HEK293 (cell line): ENCODE measurements at regions not wholly inside any gene's neighbourhood (a gene's known extent, or its start where the extent isn't known, plus 50 kb on each side); places are given as distances from the start of the nearest gene placed in this dataset.

Source experiments
- CTCF ChIA-PET: fragments of 350-600 bp; formaldehyde crosslinking; extraction: SDS; loops from one replicate; lab custom pipeline; 2021; ENCODE audit warnings: antibody characterized with exemption; lab: Yijun Ruan, JAX
- POLR2A ChIA-PET: fragments of 300-600 bp; formaldehyde crosslinking; extraction: SDS; loops from one replicate; lab custom pipeline; 2020; ENCODE audit warnings: antibody characterized with exemption, inconsistent platforms; lab: Yijun Ruan, JAX
- H3K27ac ChIP-seq: fragments of 200-500 bp; sonication (Bioruptor generic); 2 replicates; pipeline ENCODE4 v1.5.1; 2014; ENCODE audit warnings: low read depth, low read length, control low read depth, inconsistent platforms; ENCODE audit errors: extremely low read depth
- H3K36me3 ChIP-seq, 2 experiments: fragments of 200-500 bp in 1 of 2; sonication (Bioruptor generic) in 1 of 2; 1 replicate in 1 of 2; 2 replicates in 1 of 2; pipeline ENCODE4 v1.5.1; 2014 to 2017; ENCODE audit warnings: inconsistent platforms in 2 of 2, low read length in 2 of 2; ENCODE audit not compliant: control insufficient read depth in 2 of 2, insufficient read depth in 1 of 2
- H3K4me1 ChIP-seq: fragments of 200-500 bp; sonication (Bioruptor generic); 2 replicates; pipeline ENCODE4 v1.5.1; 2014; ENCODE audit warnings: mild to moderate bottlenecking, low read length, inconsistent platforms; ENCODE audit not compliant: control insufficient read depth, insufficient read depth
- H3K4me3 ChIP-seq: 2 replicates; pipeline ENCODE4 v1.5.1; 2011; ENCODE audit warnings: low read depth, mild to moderate bottlenecking, control low read depth, low read length, moderate library complexity
- H3K9me3 ChIP-seq: fragments of 200-500 bp; sonication (Bioruptor generic); 2 replicates; pipeline ENCODE4 v1.5.1; 2014; ENCODE audit warnings: low read depth, low read length, inconsistent platforms; ENCODE audit not compliant: control insufficient read depth, insufficient read depth
- BCL11B ChIP-seq: fragments of 450-650 bp; formaldehyde crosslinking; IDR thresholded peaks from 2 replicates; pipeline ENCODE4 v1.5.1; 2016; ENCODE audit warnings: low read depth, missing biosample characterization, missing genetic modification characterization
- FEZF1 ChIP-seq: fragments of 450-650 bp; formaldehyde crosslinking; IDR thresholded peaks from 2 replicates; pipeline ENCODE4 v1.5.1; 2016; ENCODE audit warnings: missing biosample characterization, missing genetic modification characterization
- KLF7 ChIP-seq: fragments of 450-650 bp; formaldehyde crosslinking; IDR thresholded peaks from 2 replicates; pipeline ENCODE4 v1.5.1; 2016; ENCODE audit warnings: missing biosample characterization, missing genetic modification characterization, borderline replicate concordance
- KLF8 ChIP-seq: fragments of 450-650 bp; formaldehyde crosslinking; IDR thresholded peaks from 2 replicates; pipeline ENCODE4 v1.5.1; 2016; ENCODE audit warnings: missing biosample characterization, missing genetic modification characterization
- ZBTB1 ChIP-seq: fragments of 450-650 bp; formaldehyde crosslinking; IDR thresholded peaks from 2 replicates; pipeline ENCODE4 v1.5.1; 2016; ENCODE audit warnings: missing biosample characterization, missing genetic modification characterization
- ZBTB7A ChIP-seq: fragments of 450-650 bp; formaldehyde crosslinking; IDR thresholded peaks from 2 replicates; pipeline ENCODE4 v1.5.1; 2016; ENCODE audit warnings: low read depth, missing biosample characterization, missing genetic modification characterization
- ZEB2 ChIP-seq: fragments of 450-650 bp; formaldehyde crosslinking; IDR thresholded peaks from 2 replicates; pipeline ENCODE4 v1.5.1; 2016; ENCODE audit warnings: missing biosample characterization, missing genetic modification characterization
- ZNF112 ChIP-seq: fragments of 450-650 bp; formaldehyde crosslinking; IDR thresholded peaks from 2 replicates; pipeline ENCODE4 v1.5.0; 2017; ENCODE audit warnings: missing biosample characterization, missing genetic modification characterization
- ZNF121 ChIP-seq: fragments of 450-650 bp; formaldehyde crosslinking; IDR thresholded peaks from 2 replicates; pipeline ENCODE4 v1.5.1; 2016; ENCODE audit warnings: missing biosample characterization, missing genetic modification characterization
- ZNF132 ChIP-seq: fragments of 450-650 bp; formaldehyde crosslinking; IDR thresholded peaks from 2 replicates; pipeline ENCODE4 v1.5.1; 2017; ENCODE audit warnings: missing biosample characterization, missing genetic modification characterization, borderline replicate concordance
- ZNF140 ChIP-seq: fragments of 450-650 bp; formaldehyde crosslinking; IDR thresholded peaks from 2 replicates; pipeline ENCODE4 v1.5.1; 2016; ENCODE audit warnings: missing biosample characterization, missing genetic modification characterization
- ZNF155 ChIP-seq: fragments of 450-650 bp; formaldehyde crosslinking; IDR thresholded peaks from 2 replicates; pipeline ENCODE4 v1.5.1; 2016; ENCODE audit warnings: missing biosample characterization, missing genetic modification characterization
- ZNF157 ChIP-seq: fragments of 450-650 bp; formaldehyde crosslinking; IDR thresholded peaks from 2 replicates; pipeline ENCODE4 v1.5.1; 2016; ENCODE audit warnings: missing biosample characterization, missing genetic modification characterization
- ZNF311 ChIP-seq: fragments of 450-650 bp; formaldehyde crosslinking; IDR thresholded peaks from 2 replicates; pipeline ENCODE4 v1.5.1; 2017; ENCODE audit warnings: missing biosample characterization, missing genetic modification characterization, borderline replicate concordance
- ZNF501 ChIP-seq: fragments of 450-650 bp; formaldehyde crosslinking; IDR thresholded peaks from 2 replicates; pipeline ENCODE4 v1.5.1; 2016; ENCODE audit warnings: missing biosample characterization, missing genetic modification characterization
- ZNF626 ChIP-seq: fragments of 450-650 bp; sonication (Bioruptor Pico); formaldehyde crosslinking; IDR thresholded peaks from 2 replicates; pipeline ENCODE4 v1.5.1; 2018; ENCODE audit warnings: missing biosample characterization, missing genetic modification characterization, inconsistent platforms
- ZNF747 ChIP-seq: fragments of 450-650 bp; formaldehyde crosslinking; IDR thresholded peaks from 2 replicates; pipeline ENCODE4 v1.5.1; 2016; ENCODE audit warnings: missing biosample characterization, missing genetic modification characterization
- ZNF76 ChIP-seq: fragments of 450-650 bp; formaldehyde crosslinking; IDR thresholded peaks from 2 replicates; pipeline ENCODE4; 2016; ENCODE audit warnings: low read depth, missing biosample characterization, missing genetic modification characterization, borderline replicate concordance
- TF ChIP-seq, protein P1 (sequence below): fragments of 450-650 bp; formaldehyde crosslinking; IDR thresholded peaks from 2 replicates; pipeline ENCODE4 v1.5.1; 2016; ENCODE audit warnings: missing biosample characterization, missing genetic modification characterization
- TF ChIP-seq, protein P2 (sequence below): sonication (generic); formaldehyde crosslinking; IDR thresholded peaks from 2 replicates; pipeline ENCODE4 v1.8.1; 2022; ENCODE audit warnings: mild to moderate bottlenecking, moderate library complexity, missing genetic modification reagents
- TF ChIP-seq, protein P3 (sequence below): fragments of 450-650 bp; formaldehyde crosslinking; IDR thresholded peaks from 2 replicates; pipeline ENCODE4 v1.5.1; 2016; ENCODE audit warnings: missing biosample characterization, missing genetic modification characterization
- TF ChIP-seq, protein P4 (sequence below): fragments of 450-650 bp; IDR thresholded peaks from 2 replicates; pipeline ENCODE4 v1.5.1; 2018; ENCODE audit warnings: missing biosample characterization, missing genetic modification characterization
- TF ChIP-seq, protein P5 (sequence below): fragments of 450-650 bp; formaldehyde crosslinking; IDR thresholded peaks from 2 replicates; pipeline ENCODE4 v1.5.0; 2017; ENCODE audit warnings: missing biosample characterization, missing genetic modification characterization, borderline replicate concordance
- TF ChIP-seq, protein P6 (sequence below): fragments of 450-650 bp; formaldehyde crosslinking; optimal IDR thresholded peaks from 2 replicates; pipeline ENCODE3; 2016; ENCODE audit warnings: missing biosample characterization, mild to moderate bottlenecking, missing genetic modification characterization
- TF ChIP-seq, protein P7 (sequence below): fragments of 450-650 bp; formaldehyde crosslinking; IDR thresholded peaks from 2 replicates; pipeline ENCODE4 v1.5.1; 2016; ENCODE audit warnings: missing biosample characterization, missing genetic modification characterization

DNA sequence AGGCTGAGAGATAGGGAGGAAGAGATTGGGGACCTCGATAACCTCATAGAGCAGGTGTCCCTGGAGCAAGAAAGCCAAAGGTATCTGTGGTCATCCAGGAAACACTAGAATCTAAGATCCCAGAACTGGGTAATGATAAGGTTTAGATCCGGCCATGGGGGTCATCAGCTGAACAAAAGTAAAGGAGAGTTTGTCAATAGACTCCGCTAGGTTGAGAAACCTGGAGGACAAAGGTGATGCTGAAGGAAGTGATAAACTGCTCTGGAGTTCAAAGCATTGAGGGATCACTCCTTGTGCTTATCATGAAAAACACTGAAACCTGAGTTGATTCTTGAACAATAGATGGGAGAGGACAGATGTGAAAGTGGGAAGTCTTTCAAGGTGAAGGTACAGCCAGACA, 59.5 kb upstream of the SLC2A1 start:
- no peaks in the 10 kb centered on the region for H3K9me3 ChIP-seq
- H3K4me3 ChIP-seq, result no peak overlapping the region
- H3K4me1 ChIP-seq, result no peaks in the 10 kb centered on the region
- no peak for TF ChIP-seq KLF8 (tag by site-specific recombination)
- no peak for TF ChIP-seq ZNF140 (tag by site-specific recombination)
- no peak for TF ChIP-seq KLF7
- TF ChIP-seq, protein P1, sequence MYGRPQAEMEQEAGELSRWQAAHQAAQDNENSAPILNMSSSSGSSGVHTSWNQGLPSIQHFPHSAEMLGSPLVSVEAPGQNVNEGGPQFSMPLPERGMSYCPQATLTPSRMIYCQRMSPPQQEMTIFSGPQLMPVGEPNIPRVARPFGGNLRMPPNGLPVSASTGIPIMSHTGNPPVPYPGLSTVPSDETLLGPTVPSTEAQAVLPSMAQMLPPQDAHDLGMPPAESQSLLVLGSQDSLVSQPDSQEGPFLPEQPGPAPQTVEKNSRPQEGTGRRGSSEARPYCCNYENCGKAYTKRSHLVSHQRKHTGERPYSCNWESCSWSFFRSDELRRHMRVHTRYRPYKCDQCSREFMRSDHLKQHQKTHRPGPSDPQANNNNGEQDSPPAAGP, result no peak
- TF ChIP-seq ZEB2 (tag by site-specific recombination), result no peak
- TF ChIP-seq, protein P2, sequence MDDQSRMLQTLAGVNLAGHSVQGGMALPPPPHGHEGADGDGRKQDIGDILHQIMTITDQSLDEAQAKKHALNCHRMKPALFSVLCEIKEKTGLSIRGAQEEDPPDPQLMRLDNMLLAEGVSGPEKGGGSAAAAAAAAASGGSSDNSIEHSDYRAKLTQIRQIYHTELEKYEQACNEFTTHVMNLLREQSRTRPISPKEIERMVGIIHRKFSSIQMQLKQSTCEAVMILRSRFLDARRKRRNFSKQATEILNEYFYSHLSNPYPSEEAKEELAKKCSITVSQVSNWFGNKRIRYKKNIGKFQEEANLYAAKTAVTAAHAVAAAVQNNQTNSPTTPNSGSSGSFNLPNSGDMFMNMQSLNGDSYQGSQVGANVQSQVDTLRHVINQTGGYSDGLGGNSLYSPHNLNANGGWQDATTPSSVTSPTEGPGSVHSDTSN (CRISPR knock-in tag), result no peak
- no peak for TF ChIP-seq ZNF747 (tag by site-specific recombination)
- no peak for TF ChIP-seq ZNF155 (tag by site-specific recombination)
- TF ChIP-seq ZBTB7A (tag by site-specific recombination), result no peak
- TF ChIP-seq FEZF1 (tag by site-specific recombination), result no peak
- no peak for TF ChIP-seq BCL11B
- TF ChIP-seq, protein P3, sequence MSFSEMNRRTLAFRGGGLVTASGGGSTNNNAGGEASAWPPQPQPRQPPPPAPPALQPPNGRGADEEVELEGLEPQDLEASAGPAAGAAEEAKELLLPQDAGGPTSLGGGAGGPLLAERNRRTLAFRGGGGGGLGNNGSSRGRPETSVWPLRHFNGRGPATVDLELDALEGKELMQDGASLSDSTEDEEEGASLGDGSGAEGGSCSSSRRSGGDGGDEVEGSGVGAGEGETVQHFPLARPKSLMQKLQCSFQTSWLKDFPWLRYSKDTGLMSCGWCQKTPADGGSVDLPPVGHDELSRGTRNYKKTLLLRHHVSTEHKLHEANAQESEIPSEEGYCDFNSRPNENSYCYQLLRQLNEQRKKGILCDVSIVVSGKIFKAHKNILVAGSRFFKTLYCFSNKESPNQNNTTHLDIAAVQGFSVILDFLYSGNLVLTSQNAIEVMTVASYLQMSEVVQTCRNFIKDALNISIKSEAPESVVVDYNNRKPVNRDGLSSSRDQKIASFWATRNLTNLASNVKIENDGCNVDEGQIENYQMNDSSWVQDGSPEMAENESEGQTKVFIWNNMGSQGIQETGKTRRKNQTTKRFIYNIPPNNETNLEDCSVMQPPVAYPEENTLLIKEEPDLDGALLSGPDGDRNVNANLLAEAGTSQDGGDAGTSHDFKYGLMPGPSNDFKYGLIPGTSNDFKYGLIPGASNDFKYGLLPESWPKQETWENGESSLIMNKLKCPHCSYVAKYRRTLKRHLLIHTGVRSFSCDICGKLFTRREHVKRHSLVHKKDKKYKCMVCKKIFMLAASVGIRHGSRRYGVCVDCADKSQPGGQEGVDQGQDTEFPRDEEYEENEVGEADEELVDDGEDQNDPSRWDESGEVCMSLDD (tag by site-specific recombination), result no peak
- no peak for TF ChIP-seq ZNF132 (tag by site-specific recombination)
- no peak for TF ChIP-seq ZBTB1 (tag by site-specific recombination)
- no peak for TF ChIP-seq ZNF157 (tag by site-specific recombination)
- TF ChIP-seq ZNF501 (tag by site-specific recombination), result no peak
- no peak for TF ChIP-seq ZNF311 (tag by site-specific recombination)
- ChIA-PET POLR2A (no interaction called here), CTCF (interaction anchor here (0.7 kb wide), 1 partner anchor 56 kb away, joined by 3 read pairs; no protein-coding TSS in a partner anchor)
- H3K36me3 ChIP-seq, result no peaks in the 10 kb centered on the region
- H3K27ac ChIP-seq, result no peak overlapping the region

DNA sequence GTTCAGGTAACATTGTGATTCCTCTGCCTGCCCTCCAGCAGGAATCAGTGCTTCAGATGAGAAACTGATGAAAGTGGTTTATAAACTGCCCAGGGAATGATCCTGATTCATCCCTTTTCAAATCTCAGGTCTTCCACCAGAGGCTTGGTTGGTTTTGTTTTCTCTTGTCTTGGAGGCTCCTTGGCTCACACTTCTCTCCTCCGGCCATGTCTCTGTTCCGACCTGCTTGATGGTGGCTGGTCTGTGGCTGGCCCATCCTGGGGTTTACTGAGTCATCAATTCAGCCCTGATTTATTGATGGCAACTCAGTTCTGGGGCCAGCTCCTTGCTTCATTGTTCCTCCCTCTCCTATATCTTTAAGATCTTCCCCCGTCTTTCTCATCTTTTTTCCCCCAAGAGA, 56.6 kb upstream of the SLC2A1 start:
- no peaks in the 10 kb centered on the region for H3K36me3 ChIP-seq
- H3K9me3 ChIP-seq, result no peaks in the 10 kb centered on the region
- H3K27ac ChIP-seq, result no peak overlapping the region
- no peak overlapping the region for H3K4me3 ChIP-seq
- TF ChIP-seq, protein P4, sequence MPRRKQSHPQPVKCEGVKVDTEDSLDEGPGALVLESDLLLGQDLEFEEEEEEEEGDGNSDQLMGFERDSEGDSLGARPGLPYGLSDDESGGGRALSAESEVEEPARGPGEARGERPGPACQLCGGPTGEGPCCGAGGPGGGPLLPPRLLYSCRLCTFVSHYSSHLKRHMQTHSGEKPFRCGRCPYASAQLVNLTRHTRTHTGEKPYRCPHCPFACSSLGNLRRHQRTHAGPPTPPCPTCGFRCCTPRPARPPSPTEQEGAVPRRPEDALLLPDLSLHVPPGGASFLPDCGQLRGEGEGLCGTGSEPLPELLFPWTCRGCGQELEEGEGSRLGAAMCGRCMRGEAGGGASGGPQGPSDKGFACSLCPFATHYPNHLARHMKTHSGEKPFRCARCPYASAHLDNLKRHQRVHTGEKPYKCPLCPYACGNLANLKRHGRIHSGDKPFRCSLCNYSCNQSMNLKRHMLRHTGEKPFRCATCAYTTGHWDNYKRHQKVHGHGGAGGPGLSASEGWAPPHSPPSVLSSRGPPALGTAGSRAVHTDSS, result no peak
- TF ChIP-seq, protein P5, sequence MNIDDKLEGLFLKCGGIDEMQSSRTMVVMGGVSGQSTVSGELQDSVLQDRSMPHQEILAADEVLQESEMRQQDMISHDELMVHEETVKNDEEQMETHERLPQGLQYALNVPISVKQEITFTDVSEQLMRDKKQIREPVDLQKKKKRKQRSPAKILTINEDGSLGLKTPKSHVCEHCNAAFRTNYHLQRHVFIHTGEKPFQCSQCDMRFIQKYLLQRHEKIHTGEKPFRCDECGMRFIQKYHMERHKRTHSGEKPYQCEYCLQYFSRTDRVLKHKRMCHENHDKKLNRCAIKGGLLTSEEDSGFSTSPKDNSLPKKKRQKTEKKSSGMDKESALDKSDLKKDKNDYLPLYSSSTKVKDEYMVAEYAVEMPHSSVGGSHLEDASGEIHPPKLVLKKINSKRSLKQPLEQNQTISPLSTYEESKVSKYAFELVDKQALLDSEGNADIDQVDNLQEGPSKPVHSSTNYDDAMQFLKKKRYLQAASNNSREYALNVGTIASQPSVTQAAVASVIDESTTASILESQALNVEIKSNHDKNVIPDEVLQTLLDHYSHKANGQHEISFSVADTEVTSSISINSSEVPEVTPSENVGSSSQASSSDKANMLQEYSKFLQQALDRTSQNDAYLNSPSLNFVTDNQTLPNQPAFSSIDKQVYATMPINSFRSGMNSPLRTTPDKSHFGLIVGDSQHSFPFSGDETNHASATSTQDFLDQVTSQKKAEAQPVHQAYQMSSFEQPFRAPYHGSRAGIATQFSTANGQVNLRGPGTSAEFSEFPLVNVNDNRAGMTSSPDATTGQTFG (tag by site-specific recombination), result no peak
- TF ChIP-seq ZNF76 (tag by site-specific recombination) (no peak), ZNF121 (no peak), ZNF112 (tag by site-specific recombination) (no peak), ZNF626 (no peak)
- TF ChIP-seq, protein P6, sequence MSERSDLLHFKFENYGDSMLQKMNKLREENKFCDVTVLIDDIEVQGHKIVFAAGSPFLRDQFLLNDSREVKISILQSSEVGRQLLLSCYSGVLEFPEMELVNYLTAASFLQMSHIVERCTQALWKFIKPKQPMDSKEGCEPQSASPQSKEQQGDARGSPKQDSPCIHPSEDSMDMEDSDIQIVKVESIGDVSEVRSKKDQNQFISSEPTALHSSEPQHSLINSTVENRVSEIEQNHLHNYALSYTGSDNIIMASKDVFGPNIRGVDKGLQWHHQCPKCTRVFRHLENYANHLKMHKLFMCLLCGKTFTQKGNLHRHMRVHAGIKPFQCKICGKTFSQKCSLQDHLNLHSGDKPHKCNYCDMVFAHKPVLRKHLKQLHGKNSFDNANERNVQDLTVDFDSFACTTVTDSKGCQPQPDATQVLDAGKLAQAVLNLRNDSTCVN (tag by site-specific recombination), result no peak
- TF ChIP-seq, protein P7, sequence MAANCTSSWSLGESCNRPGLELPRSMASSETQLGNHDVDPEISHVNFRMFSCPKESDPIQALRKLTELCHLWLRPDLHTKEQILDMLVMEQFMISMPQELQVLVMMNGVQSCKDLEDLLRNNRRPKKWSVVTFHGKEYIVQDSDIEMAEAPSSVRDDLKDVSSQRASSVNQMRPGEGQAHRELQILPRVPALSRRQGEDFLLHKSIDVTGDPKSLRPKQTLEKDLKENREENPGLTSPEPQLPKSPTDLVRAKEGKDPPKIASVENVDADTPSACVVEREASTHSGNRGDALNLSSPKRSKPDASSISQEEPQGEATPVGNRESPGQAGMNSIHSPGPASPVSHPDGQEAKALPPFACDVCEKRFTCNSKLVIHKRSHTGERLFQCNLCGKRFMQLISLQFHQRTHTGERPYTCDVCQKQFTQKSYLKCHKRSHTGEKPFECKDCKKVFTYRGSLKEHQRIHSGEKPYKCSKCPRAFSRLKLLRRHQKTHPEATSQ (tag by site-specific recombination), result no peak
- ChIA-PET POLR2A (no interaction called here), CTCF (no interaction called here)
- H3K4me1 ChIP-seq, result no peaks in the 10 kb centered on the region
